Hematopoietic multipotent progenitor cell treated with erythropoietin and hydrocortisone succinate and interleukin-3 and kit ligand, for 8 days (in vitro differentiated cells): ENCODE measurements at regions not wholly inside any gene's neighbourhood (a gene's known extent, or its start where the extent isn't known, plus 50 kb on each side); places are given as distances from the start of the nearest gene placed in this dataset.

ENCODE experiments used
- DNase-seq: peaks from one replicate; pipeline ENCODE4 v3.0.0-alpha.2; 2015

DNA sequence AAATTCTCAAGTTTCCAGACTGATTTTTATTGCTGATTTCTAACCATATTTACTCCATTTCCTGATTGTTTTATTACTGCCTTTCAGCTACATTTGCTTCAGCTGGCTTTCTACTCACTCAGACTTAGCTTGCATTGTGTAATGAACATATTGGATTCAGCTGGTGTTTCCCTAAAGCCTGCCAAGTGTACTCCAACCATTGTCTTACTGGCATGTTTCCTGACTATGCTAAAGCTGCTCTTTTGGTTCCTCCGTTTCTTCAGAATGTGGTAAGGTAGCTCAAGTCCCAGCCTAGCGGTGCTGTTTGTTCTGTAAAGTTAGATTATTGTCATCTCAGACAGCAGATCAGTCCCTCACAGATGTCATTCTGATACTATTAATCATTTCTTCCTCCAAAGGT, 53.1 kb upstream of the GLRA2 start:
- no peak for DNase-seq

DNA sequence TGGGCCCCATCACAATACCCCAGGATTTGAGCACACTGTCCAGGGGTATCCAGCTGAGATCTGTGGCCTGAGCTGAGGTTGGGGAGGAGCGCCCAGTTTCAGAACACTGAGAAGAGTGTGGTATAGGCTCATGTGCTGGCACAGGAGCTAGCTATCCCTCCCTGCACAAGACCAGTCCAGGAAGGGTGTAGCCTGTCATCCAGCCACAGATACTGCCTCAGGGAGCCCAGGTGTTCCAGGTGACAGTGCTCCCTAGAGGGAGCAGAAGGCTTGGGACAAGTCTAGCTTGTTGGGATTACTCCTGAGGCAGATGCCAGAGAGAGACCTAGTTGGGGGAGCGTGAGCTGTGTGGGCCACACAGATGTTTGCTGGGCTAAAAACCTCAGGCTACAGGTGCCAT, 79.6 kb upstream of the GLRA2 start:
- DNase-seq: no peak

DNA sequence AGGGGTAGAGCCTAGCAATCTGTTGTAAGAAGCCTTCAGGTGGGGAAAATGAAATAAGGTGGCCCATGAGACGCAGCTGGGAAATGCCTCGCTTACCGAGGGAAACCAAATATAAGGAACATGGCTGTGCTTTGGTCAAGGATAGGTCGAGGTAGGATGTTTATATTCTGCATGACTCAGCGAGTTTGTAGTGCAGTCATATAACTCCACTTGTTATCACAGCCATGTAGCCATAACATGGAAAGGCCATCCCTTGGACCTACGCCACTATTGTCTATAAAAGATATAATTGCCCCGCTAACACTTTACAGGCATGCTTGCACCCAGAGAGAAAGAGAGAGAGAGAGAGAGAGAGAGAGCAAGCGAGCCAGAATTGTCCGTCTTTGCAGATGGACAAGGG, 80.9 kb upstream of the GLRA2 start:
- DNase-seq: no peak

DNA sequence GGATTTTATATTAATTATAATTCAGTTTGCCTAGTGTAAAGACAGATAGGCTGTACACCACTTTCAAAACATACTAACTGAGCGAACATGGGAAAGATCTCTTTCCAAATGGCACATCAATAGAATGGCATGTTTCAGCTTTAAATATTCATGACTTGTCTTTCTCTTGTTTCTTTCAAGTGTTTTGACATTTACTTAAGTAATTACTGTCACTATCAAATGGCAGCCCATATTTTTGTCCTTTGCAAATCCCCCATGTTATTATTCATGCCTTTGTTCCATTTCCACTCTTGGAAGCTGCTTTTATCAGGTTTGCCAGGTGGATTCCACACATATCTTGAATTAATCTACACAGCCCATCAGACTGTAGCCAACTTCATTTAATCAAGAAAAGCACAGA, 89.2 kb upstream of the GLRA2 start:
- DNase-seq: no peak

DNA sequence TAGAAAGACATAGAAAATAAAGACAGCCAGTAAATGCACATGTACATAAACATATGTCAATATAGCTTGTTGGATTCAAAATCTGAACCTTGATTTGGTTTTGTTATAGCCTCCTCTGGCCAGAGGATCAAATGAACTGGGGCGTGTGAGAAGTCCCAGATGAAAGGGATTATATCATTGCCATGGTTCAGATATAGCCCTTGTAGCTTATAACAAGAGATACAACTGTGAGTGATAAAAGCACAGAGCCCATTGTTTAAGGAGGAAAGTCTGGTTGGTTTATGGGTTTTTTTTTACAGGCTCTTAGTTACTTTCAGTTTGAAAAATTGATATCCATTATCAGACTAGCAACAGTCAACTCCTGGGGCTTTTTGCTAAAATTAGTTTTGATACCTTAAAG, 101.7 kb upstream of the GLRA2 start:
- DNase-seq: no peak

DNA sequence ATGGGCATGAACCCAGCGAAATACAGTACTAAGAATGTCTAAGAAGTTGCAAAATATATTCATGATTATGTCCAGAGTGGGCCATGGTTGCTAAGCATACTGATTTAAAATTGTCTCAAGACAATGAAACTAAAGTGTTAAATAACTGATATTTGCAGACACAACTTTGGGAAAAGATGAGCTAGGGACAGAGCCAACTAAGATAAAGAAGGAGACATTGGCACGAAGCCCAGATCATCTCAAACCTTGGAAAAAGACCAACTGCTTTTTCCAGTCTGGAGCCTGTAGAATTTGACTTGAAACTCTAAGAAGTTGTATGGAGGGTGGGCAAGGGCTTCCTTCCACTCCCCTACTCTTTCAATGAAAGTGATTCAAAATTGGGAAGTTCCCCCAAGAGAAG, 108.5 kb upstream of the GLRA2 start:
- DNase-seq: no peak

DNA sequence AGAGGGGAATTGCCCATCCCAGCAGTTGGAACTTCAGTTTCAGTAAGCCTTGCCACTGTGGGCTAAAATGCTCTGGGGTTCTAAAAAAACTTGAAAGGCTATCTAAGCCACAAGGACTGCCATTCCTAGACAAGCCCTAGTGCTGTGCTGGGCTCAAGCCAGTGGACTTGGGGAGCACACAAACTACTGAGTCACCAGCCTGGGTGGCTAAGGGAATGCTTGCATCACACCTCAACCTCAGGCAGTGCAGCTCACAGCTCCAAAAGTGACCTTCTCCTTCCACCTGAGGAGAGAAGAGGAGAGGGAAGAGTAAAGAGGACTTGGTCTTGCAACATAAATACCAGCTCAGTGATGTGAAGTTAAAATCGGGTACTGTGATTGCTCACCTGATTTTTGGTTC, 116.7 kb upstream of the GLRA2 start:
- DNase-seq: no peak

DNA sequence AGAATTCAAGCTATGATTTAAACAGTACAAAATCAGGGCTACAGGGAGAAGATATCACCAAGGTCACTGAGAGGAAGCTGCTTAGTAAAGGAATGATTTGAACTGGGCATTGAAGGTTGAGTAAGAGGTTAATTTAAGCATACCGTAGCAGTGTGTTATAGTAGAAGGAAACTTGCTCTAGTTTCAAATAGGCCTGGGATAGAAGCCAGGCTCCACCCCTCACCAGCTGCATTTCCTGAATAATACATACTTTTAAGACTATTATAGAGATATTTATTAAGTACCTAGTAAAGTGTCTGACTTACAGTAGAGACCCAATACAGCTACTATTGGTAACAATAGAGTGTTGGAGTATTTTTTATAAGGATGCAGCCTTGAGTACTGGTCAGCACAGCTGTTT, 118.0 kb upstream of the GLRA2 start:
- no peak for DNase-seq

DNA sequence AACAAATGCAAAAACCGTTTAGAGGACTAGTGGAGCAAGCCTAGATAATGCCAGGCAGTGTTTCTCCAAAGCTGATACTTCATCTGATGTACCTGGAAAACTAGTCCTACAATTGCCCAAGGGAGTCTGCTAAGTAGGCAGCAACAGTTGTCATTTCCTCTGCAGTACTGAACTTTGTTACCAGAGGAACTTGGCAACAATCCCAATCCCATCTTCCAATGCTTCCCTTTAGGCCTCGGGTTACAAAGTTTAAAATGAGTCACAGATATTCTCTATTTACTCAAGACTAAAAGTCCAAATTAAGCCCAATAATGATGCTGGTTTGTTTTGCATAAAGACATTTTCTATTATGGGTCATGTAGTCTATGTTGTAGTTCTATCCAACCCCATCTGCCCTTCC, 120.0 kb upstream of the GLRA2 start:
- DNase-seq: no peak

DNA sequence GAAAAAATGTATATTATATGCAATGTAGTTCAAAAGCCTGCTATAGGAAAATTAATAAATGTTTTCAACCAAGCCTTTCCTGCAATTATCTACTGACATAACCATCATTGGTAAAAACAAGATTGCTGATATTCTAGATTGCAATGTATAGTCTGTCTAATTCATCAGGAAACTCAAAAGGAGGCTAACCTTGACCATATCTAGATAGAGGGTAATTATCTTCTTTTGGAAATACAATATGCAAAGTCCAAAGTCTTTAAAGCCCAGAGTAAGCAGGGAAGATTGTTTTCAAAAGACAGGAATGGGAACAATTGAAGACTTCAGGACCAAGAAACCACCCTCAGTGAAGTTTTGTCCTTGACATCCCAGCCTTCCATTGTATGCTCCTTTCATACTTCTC, 123.1 kb upstream of the GLRA2 start:
- DNase-seq: no peak

DNA sequence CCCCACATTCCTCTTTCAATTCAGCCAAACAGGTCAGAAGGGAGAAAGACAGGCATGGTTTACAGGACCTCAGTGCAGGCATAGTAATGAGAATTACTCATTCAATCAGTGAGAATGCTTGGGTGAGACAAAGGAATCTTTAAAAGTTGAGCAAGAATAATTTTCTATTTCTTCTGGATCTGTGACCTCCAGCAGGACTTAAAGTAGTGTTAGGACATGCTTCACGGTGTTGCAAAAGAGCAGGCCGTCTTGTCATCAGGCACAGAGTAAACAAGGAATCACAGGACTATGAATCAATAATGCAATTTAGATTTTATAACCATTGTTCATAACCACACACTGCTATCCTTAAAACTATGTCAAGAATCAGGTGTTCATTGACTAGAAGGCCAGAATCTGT, 130.6 kb upstream of the GLRA2 start:
- DNase-seq: no peak

DNA sequence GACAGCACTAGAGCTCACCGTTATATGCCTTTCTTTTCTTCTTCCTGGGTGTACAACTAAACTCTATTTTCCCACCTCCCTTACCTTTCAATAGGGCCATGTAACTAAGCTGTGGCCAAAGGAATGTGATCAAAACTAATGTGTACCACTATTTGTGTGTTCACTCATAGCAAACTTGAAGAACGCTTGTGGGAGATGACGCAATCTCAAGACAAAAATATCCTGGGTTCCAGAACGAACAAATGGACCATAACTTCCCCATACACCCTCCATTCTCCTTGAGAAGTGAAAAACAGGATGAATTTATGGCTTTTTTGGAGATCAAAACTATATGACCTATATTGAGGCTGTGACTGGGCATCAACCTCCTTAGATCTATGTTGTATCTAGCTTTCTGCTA, 139.7 kb upstream of the GLRA2 start:
- DNase-seq: no peak

DNA sequence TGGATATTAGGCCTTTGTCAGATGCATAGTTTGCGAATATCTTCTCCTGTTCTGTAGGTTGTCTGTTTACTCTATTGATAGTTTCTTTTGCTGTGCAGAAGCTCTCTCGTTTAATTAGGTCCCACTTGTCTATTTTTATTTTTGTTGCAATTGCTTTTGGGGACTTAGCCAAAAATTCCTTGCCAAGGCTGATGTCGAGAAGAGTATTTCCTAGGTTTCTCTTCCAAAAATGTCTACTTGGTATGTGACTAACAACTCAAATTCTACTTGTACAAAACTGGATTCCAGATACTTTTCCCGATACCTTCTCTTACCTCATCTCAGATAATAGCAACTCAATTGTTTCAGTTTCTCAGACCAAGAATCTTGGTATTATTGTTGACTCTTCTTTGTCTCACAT, 142.4 kb upstream of the GLRA2 start:
- DNase-seq: no peak

DNA sequence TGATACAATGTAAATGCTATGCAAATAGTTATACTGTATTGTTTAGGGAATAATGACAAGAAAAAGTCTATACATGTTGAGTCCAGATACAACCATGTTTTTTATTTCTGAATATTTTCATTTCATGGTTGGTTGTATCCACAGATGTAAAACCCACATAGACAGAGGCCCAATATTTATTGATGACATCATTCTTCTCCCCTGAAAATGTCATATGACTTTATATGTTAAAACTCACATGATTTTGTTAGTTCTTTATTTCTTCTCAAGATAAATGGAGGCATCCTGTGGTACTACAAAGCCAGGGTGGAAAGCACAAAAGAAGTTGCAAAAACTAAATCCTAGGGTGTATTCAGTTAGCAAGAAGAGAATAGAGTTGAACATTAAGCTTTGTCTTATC, 149.3 kb upstream of the GLRA2 start:
- DNase-seq: no peak

DNA sequence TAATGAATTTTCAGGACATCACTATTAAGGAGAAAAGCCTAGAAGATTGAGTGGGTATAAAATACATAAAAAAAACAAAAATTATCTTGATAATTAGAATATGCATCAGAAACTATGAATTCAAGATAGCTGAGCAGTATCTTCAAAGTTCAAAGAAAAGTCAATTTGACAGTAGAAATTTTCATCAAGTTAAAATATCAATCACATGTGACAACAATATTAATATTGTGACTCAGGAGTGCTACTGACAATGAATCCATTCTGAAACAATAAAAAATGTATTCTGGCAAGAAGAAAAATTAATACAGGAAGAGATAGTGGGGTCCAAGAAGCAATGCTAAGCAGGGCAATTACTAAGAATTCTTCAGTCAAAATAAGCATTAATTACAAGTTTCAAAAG, 151.9 kb upstream of the GLRA2 start:
- no peak for DNase-seq

DNA sequence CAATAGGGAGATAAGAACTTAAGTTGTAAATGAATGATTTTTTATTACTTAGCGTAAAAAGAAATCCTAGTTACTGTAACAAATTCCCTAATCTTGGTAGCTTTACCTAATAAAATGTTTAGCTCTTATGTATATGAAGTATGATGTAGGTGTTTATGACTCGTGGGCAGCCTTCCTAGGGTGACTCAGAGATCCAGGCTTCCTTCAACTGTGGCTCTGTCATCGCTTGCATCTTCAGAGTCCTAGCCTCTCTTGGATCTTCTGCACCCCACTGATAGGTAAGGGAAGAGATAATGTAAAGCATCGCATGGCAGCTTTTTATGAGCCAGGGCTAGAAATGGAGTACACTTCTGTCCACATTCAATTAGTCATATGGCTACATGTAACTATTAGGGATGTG, 165.6 kb upstream of the GLRA2 start:
- DNase-seq: no peak

DNA sequence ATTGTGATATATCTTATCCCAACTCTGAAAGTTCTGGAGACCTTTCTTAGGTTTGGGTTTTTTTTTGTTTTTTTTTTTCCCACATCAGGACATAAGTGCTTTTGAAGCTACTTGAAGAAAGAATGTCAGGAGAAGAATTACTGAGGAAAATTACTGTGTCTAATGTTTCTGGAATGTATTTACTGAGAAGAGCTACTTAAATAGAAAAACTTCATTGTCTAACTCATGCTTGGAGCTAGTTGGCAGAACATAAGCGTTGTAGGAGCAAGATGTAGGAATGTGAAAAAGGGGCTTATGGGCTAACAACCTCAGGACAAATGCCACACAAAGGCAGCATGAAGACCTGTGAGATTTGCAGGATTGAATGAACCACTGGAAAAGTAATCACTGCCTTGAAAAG, 166.6 kb upstream of the GLRA2 start:
- DNase-seq: no peak

DNA sequence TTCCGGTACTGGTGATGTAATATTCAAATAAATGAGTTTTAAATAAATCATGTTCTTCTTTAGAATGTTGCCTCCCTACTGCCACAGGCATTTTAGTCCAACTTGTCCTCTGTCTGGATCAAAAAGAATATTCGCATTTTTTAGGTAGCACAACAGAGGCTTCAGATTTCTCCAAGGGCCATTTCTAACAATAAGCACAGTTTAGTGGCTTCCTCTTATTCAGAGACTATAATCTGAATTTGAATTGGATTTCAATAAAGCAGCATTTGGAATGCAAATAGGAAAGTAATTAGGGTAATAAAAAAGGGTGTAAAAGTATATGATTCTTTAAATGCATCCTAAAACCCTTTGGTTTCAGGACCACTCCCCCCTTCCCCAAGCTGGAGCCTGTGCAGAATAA, 167.9 kb upstream of the GLRA2 start:
- no peak for DNase-seq

DNA sequence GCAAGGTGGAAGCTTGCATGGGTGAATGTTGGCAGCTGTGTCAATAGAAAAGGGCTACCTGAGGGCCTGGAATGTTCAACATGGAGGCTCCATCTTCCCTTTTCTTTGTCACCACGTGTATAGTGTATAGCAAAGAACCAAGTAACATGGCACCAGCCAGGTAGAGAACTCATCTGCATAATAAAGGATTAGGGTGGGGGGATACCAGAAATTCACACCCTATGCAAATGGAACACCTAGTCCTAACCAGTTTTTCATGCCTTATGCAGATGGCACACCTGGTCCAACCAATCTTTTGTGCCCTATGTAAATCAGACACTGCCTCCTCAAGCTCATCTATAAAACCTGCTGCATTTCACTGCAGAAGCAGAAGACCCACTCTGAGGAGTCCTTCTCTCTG, 169.6 kb upstream of the GLRA2 start:
- no peak for DNase-seq

DNA sequence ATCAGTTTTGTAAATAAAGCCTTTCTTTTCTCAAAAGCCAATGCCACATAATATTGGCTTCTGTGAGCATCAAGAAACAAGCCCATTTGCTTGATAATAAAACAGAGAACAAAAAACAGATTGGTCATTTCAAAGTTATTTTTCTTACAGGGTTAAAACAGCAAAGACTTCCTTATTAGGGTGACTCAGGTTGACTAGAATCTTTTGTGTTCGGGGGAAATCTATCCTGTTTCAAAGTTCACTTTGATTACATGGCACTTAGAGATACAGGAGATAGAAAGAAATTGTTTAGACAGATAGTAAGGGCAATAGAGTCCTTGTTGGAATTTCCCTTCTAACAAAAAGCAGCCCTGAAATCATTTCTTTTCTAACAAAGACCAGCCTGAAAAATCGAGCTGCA, 170.0 kb upstream of the GLRA2 start:
- DNase-seq: no peak

DNA sequence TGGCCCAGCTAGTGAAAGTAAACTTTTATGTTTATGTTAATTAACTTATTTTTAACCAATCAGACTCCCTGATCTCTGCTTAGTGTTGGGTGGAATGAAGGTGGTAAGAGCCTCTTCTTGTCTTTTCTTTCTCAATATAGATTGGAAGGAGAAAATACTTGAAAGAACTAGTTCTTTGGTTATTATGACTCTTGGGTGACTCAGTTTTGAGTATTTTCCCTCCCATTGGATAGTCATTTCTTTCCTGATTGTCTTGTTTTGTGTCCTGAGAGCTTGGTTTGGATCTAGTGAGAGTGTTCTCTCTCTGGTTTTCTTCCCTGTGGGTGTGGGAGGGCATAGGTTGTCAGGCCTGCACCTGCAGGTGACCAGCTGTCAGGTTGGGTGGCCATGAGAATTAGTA, 172.0 kb upstream of the GLRA2 start:
- no peak for DNase-seq

DNA sequence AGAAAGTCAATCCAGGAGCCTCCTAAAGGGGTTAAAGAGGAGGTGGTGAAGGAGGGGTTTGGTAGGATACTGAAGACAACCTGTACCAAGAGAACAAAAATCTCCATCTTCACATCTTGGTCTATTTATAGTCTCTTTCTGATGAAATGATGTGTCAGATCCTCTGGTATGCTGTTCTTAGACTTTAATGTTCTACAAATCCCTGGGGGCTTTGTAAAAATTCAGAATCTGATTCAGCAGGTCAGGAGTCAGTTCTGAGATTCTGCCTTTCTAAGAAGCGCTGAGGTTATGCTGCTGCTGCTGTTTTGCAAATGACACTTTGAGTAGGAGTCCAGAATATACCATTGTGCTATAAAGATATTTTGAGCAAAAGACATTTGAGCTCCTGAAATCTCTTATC, 172.9 kb upstream of the GLRA2 start:
- DNase-seq: no peak

DNA sequence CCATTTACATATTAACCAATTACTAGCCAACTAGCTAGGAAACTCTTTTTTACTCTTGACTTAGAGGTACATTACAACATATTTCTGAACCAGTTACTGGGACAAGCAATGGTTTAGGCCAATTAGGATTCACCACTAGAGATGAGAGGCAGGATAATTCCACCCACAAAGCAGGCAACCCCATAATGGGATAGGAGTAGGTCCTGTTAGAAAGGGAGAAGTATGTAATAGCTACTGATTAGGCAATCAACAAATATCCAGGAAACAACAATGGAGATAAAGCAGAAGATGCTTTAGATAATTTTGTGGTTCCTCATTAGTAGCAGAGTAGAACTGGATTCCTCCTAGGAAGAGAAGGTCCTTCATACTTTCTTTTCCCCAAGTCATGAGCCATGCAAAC, 173.8 kb upstream of the GLRA2 start:
- no peak for DNase-seq

DNA sequence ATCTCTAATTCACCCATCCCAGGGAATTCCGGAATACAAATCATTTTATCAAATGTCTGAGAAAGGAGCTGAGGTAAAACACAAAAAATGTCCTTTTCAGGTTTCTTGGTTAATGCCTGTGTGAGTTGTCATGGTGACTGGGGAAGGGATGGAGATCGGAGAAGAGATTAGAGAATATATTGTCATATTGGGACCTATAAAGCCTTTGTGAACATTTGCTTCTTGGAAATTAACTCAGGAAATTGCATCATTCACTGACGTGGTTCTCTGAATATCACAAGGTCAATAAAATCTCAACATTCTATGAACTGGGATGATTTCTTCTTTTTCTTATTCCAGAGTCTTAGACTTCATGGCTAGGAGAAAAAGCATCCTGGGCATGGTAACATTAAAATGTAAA, 174.8 kb upstream of the GLRA2 start:
- DNase-seq: no peak

DNA sequence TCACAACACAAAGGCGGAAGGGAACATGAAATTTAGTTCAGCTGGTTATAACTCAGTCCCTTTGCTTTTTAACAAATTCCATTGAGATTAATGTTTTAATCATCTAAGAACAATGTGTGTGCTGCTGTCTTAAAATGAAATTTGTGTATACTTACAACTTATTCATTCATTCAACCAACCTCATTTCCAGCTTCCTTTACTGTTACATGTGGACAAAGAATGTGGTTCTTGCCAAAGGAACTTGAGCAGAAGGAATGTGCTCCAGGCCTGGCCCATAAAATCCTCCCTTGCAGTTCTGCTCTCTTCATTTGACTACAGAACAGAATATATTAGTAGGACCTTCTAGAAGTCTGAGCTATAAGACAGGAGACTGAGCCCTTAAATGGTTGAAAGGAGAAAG, 176.8 kb upstream of the GLRA2 start:
- DNase-seq: no peak

DNA sequence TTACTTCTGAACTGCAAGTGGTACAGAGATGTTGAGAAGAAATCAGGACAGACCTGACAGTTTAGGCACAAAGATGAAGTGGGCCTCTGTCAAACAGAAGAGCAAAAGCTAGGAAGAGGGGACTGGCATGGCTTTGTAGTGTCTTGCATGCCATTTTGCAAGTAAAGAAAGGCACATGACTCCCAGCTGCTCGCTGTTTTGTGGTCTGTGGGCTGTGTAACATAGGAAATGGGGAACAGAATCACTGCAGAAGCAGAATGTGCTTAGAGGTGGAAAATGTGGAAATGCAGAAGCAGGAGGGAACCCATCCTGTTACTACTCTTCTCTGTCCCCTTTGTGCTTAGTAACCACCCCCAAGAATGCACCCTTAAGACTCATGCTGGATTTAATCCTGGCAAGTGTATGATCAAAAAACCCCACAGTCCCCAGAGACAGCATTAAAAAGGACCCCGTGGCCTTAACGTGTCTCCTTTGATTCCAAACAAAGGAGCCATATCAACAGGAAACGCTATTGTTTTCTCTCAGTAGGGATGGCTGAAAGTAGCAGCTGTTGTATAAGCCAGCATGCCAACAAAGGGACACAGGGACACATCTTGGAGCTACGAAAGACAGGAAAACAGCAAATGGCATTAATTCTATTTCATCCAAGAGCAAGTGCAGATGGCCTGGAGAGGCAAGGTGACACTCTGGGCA, 177.6 kb upstream of the GLRA2 start:
- DNase-seq: no peak
